ENCODE measurements at regions not wholly inside any gene's neighbourhood (a gene's known extent, or its start where the extent isn't known, plus 50 kb on each side); places are given as distances from the start of the nearest gene placed in this dataset.

GRCh38 chr10:128730922-128731321 lies 604.7 kb upstream of the MKI67 start:
- Histone ChIP-seq H3K4me2 (ENCODE audit: low read length) (no peak overlapping the region), H3K79me2 (replicated peaks; ENCODE audit: insufficient read depth, low read length) (no peaks in the 10 kb centered on the region), H3K4me3 (ENCODE audit: low read length) (no peak overlapping the region), H3K27ac (ENCODE audit: low read length) (no peak overlapping the region), H3K9ac (ENCODE audit: low read length) (no peak overlapping the region), H4K20me1 (ENCODE audit: insufficient read depth) (no peaks in the 10 kb centered on the region), H2AFZ (ENCODE audit: low read depth, low read length) (no peak overlapping the region), H3K36me3 (ENCODE audit: insufficient read depth, low read length) (no peaks in the 10 kb centered on the region), H3K27me3 (ENCODE audit: insufficient read depth, low read depth, low read length) (no peaks in the 10 kb centered on the region), H3K9me3 (ENCODE audit: low read length) (no peaks in the 10 kb centered on the region), H3K9me2 (ENCODE audit: insufficient read depth, low read length) (no peaks in the 10 kb centered on the region), H3F3A (ENCODE audit: insufficient read depth, low read length, poor library complexity, severe bottlenecking) (no peaks in the 10 kb centered on the region)
- TF ChIP-seq TAF1 (IDR thresholded peaks at IDR 0.05; ENCODE audit: low read depth) (no peak), MXI1 (conservative IDR thresholded peaks at IDR 0.05; ENCODE audit: poor library complexity, severe bottlenecking) (no peak), POLR2AphosphoS5 (IDR thresholded peaks at IDR 0.05) (no peak)

DNA sequence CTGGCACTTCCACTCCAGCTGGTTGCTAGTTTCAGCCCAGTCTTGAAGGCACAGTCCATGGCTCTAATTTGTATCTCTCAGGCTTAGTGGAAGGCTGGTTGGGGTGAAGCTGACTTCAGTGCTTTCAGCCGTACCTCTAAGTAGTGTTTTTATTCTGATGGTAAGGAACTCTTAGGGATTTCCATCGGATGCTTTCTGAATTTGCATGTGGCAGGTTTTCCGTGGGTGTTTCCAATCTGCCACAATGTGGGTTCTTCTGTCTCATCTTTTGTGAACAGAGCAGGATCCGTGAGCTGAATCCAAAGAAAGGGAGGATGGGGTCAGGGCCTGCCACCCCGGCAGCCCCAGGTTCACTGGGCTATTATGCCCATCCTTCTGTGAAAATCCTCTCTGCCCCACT lies 607.9 kb upstream of the MKI67 start:
- Histone ChIP-seq H3K4me3 (ENCODE audit: low read length) (no peak overlapping the region), H4K20me1 (ENCODE audit: insufficient read depth) (no peaks in the 10 kb centered on the region), H3K9me2 (ENCODE audit: insufficient read depth, low read length) (no peaks in the 10 kb centered on the region), H3K79me2 (replicated peaks; ENCODE audit: insufficient read depth, low read length) (no peaks in the 10 kb centered on the region), H2AFZ (ENCODE audit: low read depth, low read length) (no peak overlapping the region), H3K4me2 (ENCODE audit: low read length) (no peak overlapping the region), H3K27ac (ENCODE audit: low read length) (no peak overlapping the region), H3K27me3 (ENCODE audit: insufficient read depth, low read depth, low read length) (no peaks in the 10 kb centered on the region), H3K9ac (ENCODE audit: low read length) (no peak overlapping the region), H3F3A (ENCODE audit: insufficient read depth, low read length, poor library complexity, severe bottlenecking) (no peaks in the 10 kb centered on the region), H3K9me3 (ENCODE audit: low read length) (no peaks in the 10 kb centered on the region), H3K36me3 (ENCODE audit: insufficient read depth, low read length) (no peaks in the 10 kb centered on the region)
- no peak for TF ChIP-seq POLR2AphosphoS5 (IDR thresholded peaks at IDR 0.05)
- TF ChIP-seq EP300 (conservative IDR thresholded peaks at IDR 0.05; ENCODE audit: poor library complexity, severe bottlenecking), result no peak
- no peak for TF ChIP-seq REST (IDR thresholded peaks at IDR 0.05; ENCODE audit: borderline replicate concordance)
- no peak for TF ChIP-seq EZH2 (IDR thresholded peaks at IDR 0.05; ENCODE audit: borderline replicate concordance, insufficient read depth, low read length, poor library complexity, severe bottlenecking)
- no peak for TF ChIP-seq MXI1 (conservative IDR thresholded peaks at IDR 0.05; ENCODE audit: poor library complexity, severe bottlenecking)
- no peak for TF ChIP-seq TAF1 (IDR thresholded peaks at IDR 0.05; ENCODE audit: low read depth)
- no peak for TF ChIP-seq SMC3 (conservative IDR thresholded peaks at IDR 0.05; ENCODE audit: poor library complexity)
- no peak for TF ChIP-seq RAD21 (conservative IDR thresholded peaks at IDR 0.05)
- TF ChIP-seq, protein P1, sequence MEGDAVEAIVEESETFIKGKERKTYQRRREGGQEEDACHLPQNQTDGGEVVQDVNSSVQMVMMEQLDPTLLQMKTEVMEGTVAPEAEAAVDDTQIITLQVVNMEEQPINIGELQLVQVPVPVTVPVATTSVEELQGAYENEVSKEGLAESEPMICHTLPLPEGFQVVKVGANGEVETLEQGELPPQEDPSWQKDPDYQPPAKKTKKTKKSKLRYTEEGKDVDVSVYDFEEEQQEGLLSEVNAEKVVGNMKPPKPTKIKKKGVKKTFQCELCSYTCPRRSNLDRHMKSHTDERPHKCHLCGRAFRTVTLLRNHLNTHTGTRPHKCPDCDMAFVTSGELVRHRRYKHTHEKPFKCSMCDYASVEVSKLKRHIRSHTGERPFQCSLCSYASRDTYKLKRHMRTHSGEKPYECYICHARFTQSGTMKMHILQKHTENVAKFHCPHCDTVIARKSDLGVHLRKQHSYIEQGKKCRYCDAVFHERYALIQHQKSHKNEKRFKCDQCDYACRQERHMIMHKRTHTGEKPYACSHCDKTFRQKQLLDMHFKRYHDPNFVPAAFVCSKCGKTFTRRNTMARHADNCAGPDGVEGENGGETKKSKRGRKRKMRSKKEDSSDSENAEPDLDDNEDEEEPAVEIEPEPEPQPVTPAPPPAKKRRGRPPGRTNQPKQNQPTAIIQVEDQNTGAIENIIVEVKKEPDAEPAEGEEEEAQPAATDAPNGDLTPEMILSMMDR (IDR thresholded peaks at IDR 0.05; ENCODE audit: poor library complexity, severe bottlenecking), result no peak

GRCh38 chr10:128734734-128735133 lies 608.5 kb upstream of the MKI67 start:
- Histone ChIP-seq H3K27me3 (ENCODE audit: insufficient read depth, low read depth, low read length) (no peaks in the 10 kb centered on the region), H3F3A (ENCODE audit: insufficient read depth, low read length, poor library complexity, severe bottlenecking) (no peaks in the 10 kb centered on the region), H3K9ac (ENCODE audit: low read length) (no peak overlapping the region), H3K4me2 (ENCODE audit: low read length) (no peak overlapping the region), H3K9me3 (ENCODE audit: low read length) (no peaks in the 10 kb centered on the region), H2AFZ (ENCODE audit: low read depth, low read length) (no peak overlapping the region), H3K36me3 (ENCODE audit: insufficient read depth, low read length) (no peaks in the 10 kb centered on the region), H3K79me2 (replicated peaks; ENCODE audit: insufficient read depth, low read length) (no peaks in the 10 kb centered on the region), H3K4me3 (ENCODE audit: low read length) (no peak overlapping the region), H3K9me2 (ENCODE audit: insufficient read depth, low read length) (no peaks in the 10 kb centered on the region), H3K27ac (ENCODE audit: low read length) (no peak overlapping the region), H4K20me1 (ENCODE audit: insufficient read depth) (no peaks in the 10 kb centered on the region)
- TF ChIP-seq REST (IDR thresholded peaks at IDR 0.05; ENCODE audit: borderline replicate concordance), result no peak
- TF ChIP-seq EP300 (conservative IDR thresholded peaks at IDR 0.05; ENCODE audit: poor library complexity, severe bottlenecking), result no peak
- no peak for TF ChIP-seq POLR2AphosphoS5 (IDR thresholded peaks at IDR 0.05)
- no peak for TF ChIP-seq RAD21 (conservative IDR thresholded peaks at IDR 0.05)
- no peak for TF ChIP-seq MXI1 (conservative IDR thresholded peaks at IDR 0.05; ENCODE audit: poor library complexity, severe bottlenecking)
- TF ChIP-seq SMC3 (conservative IDR thresholded peaks at IDR 0.05; ENCODE audit: poor library complexity), result no peak
- TF ChIP-seq, protein P1 (IDR thresholded peaks at IDR 0.05; ENCODE audit: poor library complexity, severe bottlenecking), result no peak
- no peak for TF ChIP-seq TAF1 (IDR thresholded peaks at IDR 0.05; ENCODE audit: low read depth)
- no peak for TF ChIP-seq EZH2 (IDR thresholded peaks at IDR 0.05; ENCODE audit: borderline replicate concordance, insufficient read depth, low read length, poor library complexity, severe bottlenecking)
